BJ (cell line): ENCODE measurements at regions not wholly inside any gene's neighbourhood (a gene's known extent, or its start where the extent isn't known, plus 50 kb on each side); places are given as distances from the start of the nearest gene placed in this dataset.

Experiments used
- CTCF ChIA-PET: fragments of 350-600 bp; formaldehyde crosslinking; extraction: SDS; loops from one replicate; lab custom pipeline; 2021; ENCODE audit warnings: antibody characterized with exemption, inconsistent platforms; lab: Yijun Ruan, JAX
- POLR2A ChIA-PET: fragments of 300-600 bp; sonication (Branson Sonifier 250); formaldehyde crosslinking; extraction: SDS; loops from one replicate; lab custom pipeline; 2021; ENCODE audit warnings: antibody characterized with exemption; lab: Charles Lee
- DNase-seq: peaks from one replicate; pipeline ENCODE4 v3.0.0-alpha.2; 2011; ENCODE audit warnings: low read depth
- H3K27me3 ChIP-seq: 2 replicates; pipeline ENCODE4 v1.6.0; 2011; ENCODE audit warnings: low read length; ENCODE audit not compliant: control insufficient read depth, insufficient read depth
- H3K36me3 ChIP-seq: 2 replicates; pipeline ENCODE4 v1.5.1; 2011; ENCODE audit warnings: low read length; ENCODE audit not compliant: control insufficient read depth, insufficient read depth
- H3K4me3 ChIP-seq: 2 replicates; pipeline ENCODE4 v1.5.1; 2011; ENCODE audit warnings: low read depth, mild to moderate bottlenecking, control low read depth, low read length
- TF ChIP-seq, protein P1 (sequence below): IDR thresholded peaks from 2 replicates; pipeline ENCODE4 v1.5.1; 2011; ENCODE audit warnings: low read depth, mild to moderate bottlenecking, control low read depth, inconsistent platforms, low read length, moderate library complexity; ENCODE audit not compliant: insufficient read depth

DNA sequence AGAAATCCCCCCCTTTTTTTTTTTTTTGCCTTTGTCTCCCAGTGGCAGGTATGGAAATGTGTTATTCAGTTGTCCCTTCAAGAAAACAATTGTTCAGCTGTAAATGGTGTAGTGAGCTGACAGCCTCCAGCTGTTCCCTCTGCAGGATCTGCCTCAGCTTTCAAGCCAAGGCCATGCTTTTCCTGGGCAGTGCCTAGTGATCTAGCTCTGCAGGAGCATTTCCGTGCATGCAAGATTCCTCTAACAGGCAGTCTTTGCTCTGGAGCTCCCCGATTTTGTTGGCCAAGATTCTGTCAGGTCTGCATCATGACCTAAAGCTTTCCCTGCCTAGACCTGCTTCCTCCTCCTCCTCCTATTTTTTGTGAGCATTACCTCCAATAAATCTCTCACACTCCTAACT, 300.7 kb upstream of the UBE2E3 start:
- Histone ChIP-seq H3K36me3 (no peaks in the 10 kb centered on the region), H3K4me3 (no peak overlapping the region), H3K27me3 (no peaks in the 10 kb centered on the region)
- ChIA-PET CTCF (interaction anchor here (0.6 kb wide), 1 partner anchor 685 kb away, joined by 3 read pairs; no protein-coding TSS in a partner anchor), POLR2A (interaction anchor here (0.6 kb wide), 1 partner anchor 15 kb away, joined by 24 read pairs; no protein-coding TSS in a partner anchor)
- DNase-seq, result no peak
- TF ChIP-seq, protein P1, sequence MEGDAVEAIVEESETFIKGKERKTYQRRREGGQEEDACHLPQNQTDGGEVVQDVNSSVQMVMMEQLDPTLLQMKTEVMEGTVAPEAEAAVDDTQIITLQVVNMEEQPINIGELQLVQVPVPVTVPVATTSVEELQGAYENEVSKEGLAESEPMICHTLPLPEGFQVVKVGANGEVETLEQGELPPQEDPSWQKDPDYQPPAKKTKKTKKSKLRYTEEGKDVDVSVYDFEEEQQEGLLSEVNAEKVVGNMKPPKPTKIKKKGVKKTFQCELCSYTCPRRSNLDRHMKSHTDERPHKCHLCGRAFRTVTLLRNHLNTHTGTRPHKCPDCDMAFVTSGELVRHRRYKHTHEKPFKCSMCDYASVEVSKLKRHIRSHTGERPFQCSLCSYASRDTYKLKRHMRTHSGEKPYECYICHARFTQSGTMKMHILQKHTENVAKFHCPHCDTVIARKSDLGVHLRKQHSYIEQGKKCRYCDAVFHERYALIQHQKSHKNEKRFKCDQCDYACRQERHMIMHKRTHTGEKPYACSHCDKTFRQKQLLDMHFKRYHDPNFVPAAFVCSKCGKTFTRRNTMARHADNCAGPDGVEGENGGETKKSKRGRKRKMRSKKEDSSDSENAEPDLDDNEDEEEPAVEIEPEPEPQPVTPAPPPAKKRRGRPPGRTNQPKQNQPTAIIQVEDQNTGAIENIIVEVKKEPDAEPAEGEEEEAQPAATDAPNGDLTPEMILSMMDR, result no peak

DNA sequence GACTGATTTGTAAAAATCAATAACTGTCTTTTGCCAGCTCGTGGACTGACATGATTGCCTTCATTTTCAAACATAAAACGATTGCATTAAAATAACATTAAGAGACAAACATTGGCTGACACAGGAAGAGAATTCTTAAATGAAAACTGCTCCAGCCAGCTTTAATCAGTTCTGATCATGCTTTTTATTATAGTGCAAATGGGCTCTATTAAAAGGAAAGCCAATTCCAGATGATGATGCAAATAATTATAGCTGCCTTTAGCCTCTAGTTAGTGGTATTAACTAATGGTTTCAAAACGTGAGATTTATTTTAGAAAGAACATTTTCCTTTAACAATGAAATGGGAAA, 301.8 kb upstream of the UBE2E3 start:
- ChIA-PET POLR2A (no interaction called here), CTCF (interaction anchor here (1.1 kb wide), 1 partner anchor 23 kb away, joined by 3 read pairs; no protein-coding TSS in a partner anchor)
- H3K27me3 ChIP-seq, result no peaks in the 10 kb centered on the region
- no peaks in the 10 kb centered on the region for H3K36me3 ChIP-seq
- DNase-seq, result no peak
- H3K4me3 ChIP-seq, result no peak overlapping the region
- TF ChIP-seq, protein P1, result no peak

DNA sequence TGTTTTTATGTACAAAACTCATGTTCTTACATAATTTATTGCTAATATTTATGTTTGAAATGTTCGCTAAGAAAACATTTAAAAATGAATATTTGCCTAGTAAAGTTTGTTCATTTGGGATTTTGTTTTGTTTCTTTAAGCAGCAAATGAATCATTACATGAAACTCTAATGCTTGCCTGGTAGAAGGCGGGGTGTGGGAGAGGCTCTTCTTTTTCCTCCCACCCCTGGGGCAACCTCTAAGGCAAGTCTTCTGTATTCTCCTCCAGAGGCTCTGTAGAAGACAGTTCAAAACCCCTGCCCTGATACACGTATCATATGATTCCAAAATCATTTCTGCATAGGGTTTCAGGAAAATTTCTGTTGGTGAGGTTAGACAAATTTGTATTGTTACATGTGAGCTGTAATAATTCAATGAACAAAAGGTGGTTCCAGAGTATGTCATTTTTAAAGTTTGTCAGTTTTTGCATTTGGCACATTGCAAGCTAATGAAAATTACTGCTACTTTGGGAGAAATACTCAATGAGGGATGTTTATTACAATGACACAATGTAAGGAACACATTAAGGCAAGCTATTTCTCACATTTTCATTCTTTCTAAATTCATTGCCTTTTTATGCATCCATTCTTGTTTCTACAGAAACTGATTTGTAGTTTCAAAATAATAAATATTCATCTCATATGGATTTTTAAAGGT, 302.3 kb upstream of the UBE2E3 start:
- Histone ChIP-seq H3K4me3 (no peak overlapping the region), H3K36me3 (no peaks in the 10 kb centered on the region), H3K27me3 (no peaks in the 10 kb centered on the region)
- ChIA-PET CTCF (interaction anchor here (1.1 kb wide), 1 partner anchor 23 kb away, joined by 3 read pairs; no protein-coding TSS in a partner anchor), POLR2A (no interaction called here)
- DNase-seq, result no peak
- TF ChIP-seq, protein P1, result no peak

DNA sequence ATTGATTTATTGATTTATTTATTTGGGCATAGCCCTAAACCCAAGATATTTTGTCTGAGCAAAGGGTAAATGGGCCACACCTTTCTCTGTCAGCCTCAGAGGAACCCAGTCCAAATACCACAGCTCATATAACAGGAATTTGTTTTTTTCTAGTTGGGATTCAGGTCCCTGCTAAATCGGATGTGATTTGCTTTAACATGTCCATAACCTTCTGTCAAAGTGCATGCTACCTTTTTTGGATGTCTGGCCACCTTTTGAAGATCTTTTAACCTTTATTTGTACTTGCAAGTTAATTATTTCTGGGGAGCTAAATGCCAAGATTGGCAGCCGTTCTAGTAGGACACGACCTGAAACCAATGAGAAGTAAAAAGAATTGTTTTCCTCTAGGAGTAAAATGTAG, 303.2 kb upstream of the UBE2E3 start:
- CTCF ChIA-PET, result interaction anchor here (0.9 kb wide), 1 partner anchor 11 kb away, joined by 5 read pairs; no protein-coding TSS in a partner anchor
- DNase-seq, result no peak
- H3K4me3 ChIP-seq, result no peak overlapping the region
- POLR2A ChIA-PET, result no interaction called here
- no peaks in the 10 kb centered on the region for H3K27me3 ChIP-seq
- H3K36me3 ChIP-seq, result no peaks in the 10 kb centered on the region
- TF ChIP-seq, protein P1, result no peak

DNA sequence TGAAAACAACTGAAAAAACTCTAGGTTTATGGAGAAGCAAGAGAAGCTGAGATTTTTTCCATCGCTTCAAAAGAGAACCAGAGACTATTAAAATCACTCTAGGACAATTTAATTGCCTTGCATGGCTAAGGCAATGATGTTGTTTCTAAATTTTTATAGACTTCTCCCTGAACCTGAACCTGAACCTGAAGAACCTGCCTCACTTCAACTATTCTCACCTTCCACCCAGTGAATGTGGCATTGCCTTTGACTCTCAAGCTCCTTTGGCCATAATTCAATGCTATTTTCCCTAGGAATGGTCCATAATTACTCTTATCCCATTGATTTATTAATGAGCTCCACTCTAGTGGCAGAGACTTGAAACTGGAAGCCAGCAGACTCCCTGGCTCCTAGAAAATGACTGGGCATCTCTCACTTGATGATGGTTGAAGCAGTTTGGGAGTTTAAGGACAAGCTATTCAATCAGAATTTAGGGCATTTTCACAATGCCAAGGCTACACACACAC, 303.8 kb upstream of the UBE2E3 start:
- no peaks in the 10 kb centered on the region for H3K27me3 ChIP-seq
- POLR2A ChIA-PET, result no interaction called here
- no peak overlapping the region for H3K4me3 ChIP-seq
- no peaks in the 10 kb centered on the region for H3K36me3 ChIP-seq
- TF ChIP-seq, protein P1, result no peak
- DNase-seq, result no peak
- CTCF ChIA-PET, result interaction anchor here (0.9 kb wide), 1 partner anchor 12 kb away, joined by 5 read pairs; no protein-coding TSS in a partner anchor
